Astrocyte of the cerebellum (primary cell): ENCODE measurements at regions not wholly inside any gene's neighbourhood (a gene's known extent, or its start where the extent isn't known, plus 50 kb on each side); places are given as distances from the start of the nearest gene placed in this dataset.

ENCODE experiments used
- DNase-seq: peaks from one replicate; pipeline ENCODE4 v3.0.0-alpha.2; 2011; ENCODE audit warnings: low read depth
- H3K4me3 ChIP-seq: 2 replicates; pipeline ENCODE4 v1.5.1; 2011; ENCODE audit warnings: mild to moderate bottlenecking, low read depth, low read length, moderate library complexity
- CTCF ChIP-seq: IDR thresholded peaks from 2 replicates; pipeline ENCODE4 v1.5.1; 2012; ENCODE audit warnings: low read length, low read depth, moderate library complexity, mild to moderate bottlenecking; ENCODE audit errors: missing control alignments
- in situ Hi-C: cut with HindIII; loops from 2 replicates; pipeline ENCODE4 v1.10.0; 2017; ENCODE audit warnings: low sequenced_read_pairs

- no peak for DNase-seq
- in situ Hi-C loops: no loop called here
- H3K4me3 ChIP-seq: no peak overlapping the region
- TF ChIP-seq CTCF: no peak
Measured at GRCh38 chr17:33858121-33858520, 397.0 kb upstream of the CCL2 start.

- in situ Hi-C loops: no loop called here
- no peak for TF ChIP-seq CTCF
- no peak overlapping the region for H3K4me3 ChIP-seq
- no peak for DNase-seq
Measured at GRCh38 chr17:33858682-33859081, 396.4 kb upstream of the CCL2 start.

DNA sequence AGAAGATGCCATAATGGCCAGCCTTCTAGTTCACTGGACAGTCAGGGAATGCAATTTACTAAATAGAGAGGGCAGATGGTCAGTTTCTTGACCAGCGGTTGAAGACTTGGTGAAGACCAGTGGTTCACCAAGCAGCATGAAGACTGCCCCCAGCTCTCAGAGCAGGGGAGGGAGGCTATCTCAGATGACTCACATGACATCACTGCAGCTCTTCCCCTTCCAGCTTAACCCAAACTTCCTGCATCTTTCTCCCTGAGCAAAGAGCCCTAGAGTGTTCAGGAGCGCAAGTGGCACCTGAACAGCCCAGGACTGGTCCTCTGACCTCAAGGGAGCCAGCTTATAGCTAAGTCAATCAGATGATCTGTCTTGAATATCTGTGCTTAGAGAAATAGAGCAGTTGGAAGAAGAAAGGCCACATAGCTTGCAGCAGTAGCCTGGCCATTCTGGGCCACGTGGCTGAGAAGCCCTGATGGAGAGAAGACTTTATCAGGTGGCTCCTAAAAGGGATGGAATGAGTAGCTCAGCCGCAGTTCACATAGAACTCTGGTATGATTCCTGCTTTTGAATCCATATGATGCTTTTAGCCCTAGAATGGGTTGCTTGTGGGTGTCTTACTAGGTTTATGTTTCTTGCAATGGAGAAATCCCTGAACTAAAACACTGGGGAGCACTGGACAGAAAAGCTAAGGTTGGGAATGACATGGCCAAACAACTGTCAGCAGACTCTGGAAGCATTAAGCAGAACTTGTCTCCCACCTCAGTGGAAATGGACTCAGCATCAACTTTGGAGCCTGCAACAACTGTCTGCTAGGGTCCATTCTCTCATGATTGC lies 392.1 kb upstream of the CCL2 start:
- TF ChIP-seq CTCF: no peak
- no peak overlapping the region for H3K4me3 ChIP-seq
- in situ Hi-C loops: no loop called here
- DNase-seq: no peak

- in situ Hi-C loops: no loop called here
- DNase-seq: no peak
- no peak for TF ChIP-seq CTCF
- H3K4me3 ChIP-seq: no peak overlapping the region
Measured at GRCh38 chr17:33864758-33865229, 390.3 kb upstream of the CCL2 start.

DNA sequence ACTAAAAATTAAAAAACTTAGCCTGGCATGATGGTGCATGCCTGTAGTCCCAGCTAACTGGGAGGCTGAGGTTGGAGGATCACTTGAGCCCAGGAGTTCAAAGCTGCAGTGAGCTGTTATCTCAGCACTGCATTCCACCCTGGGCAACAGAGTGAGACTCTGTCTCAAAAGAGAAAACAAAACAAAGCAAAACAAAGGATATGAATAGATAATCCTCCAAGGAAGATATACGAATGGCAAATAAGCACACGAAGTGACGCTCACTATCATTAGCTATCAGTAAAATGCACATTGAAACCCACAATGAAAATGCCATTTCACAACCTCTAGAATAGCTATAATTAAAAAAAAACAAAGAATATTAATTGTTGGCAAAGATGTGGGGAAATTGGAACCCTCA lies 386.2 kb upstream of the CCL2 start:
- TF ChIP-seq CTCF: no peak
- no peak overlapping the region for H3K4me3 ChIP-seq
- in situ Hi-C loops: no loop called here
- DNase-seq: no peak

GRCh38 chr17:33870936-33871335 lies 384.1 kb upstream of the CCL2 start:
- H3K4me3 ChIP-seq: no peak overlapping the region
- TF ChIP-seq CTCF: no peak
- in situ Hi-C loops: no loop called here
- DNase-seq: no peak
